ENCODE measurements at regions not wholly inside any gene's neighbourhood (a gene's known extent, or its start where the extent isn't known, plus 50 kb on each side); places are given as distances from the start of the nearest gene placed in this dataset.

GRCh38 chr10:81725851-81726250 lies 149.1 kb upstream of the NRG3 start:
- no peak overlapping the region for H3K23ac ChIP-seq (ENCODE audit: low read length)
- H3K79me1 ChIP-seq (ENCODE audit: low read length), result no peaks in the 10 kb centered on the region
- H4K91ac ChIP-seq (ENCODE audit: low read depth, low read length), result no peak overlapping the region
- H3K27me3 ChIP-seq (ENCODE audit: insufficient read depth, low read length), result no peaks in the 10 kb centered on the region
- H2BK12ac ChIP-seq (ENCODE audit: low read length), result no peak overlapping the region
- WGBS (ENCODE audit: extremely low coverage, insufficient coverage, insufficient read length), result no CpG with 5 or more reads among the region's 1 CpG
- no peak overlapping the region for H3K18ac ChIP-seq (ENCODE audit: low read length)
- H2AK5ac ChIP-seq (ENCODE audit: low read length), result no peak overlapping the region
- H4K8ac ChIP-seq (ENCODE audit: low read depth, low read length), result no peak overlapping the region
- no peak overlapping the region for H3K14ac ChIP-seq (ENCODE audit: low read length)
- no peaks in the 10 kb centered on the region for H3K4me1 ChIP-seq (ENCODE audit: control insufficient read depth in 1 of 2, insufficient read depth in 2 of 2, low read length in 2 of 2)
- no peak overlapping the region for H2AFZ ChIP-seq (ENCODE audit: insufficient read depth, low read length, poor library complexity)
- H3K27ac ChIP-seq (ENCODE audit: low read depth, low read length), result no peak overlapping the region
- no peak overlapping the region for H2BK5ac ChIP-seq (ENCODE audit: low read depth, low read length, poor library complexity)
- H2BK120ac ChIP-seq (ENCODE audit: insufficient read depth, low read length, poor library complexity), result no peak overlapping the region
- no peak overlapping the region for H3K4ac ChIP-seq (ENCODE audit: low read depth, low read length)
- H3K4me2 ChIP-seq (ENCODE audit: low read length), result no peak overlapping the region
- H3K4me3 ChIP-seq (ENCODE audit: low read depth, low read length), result no peak overlapping the region
- H3K9me3 ChIP-seq (ENCODE audit: insufficient read depth, low read depth, low read length), result no peaks in the 10 kb centered on the region
- no peak overlapping the region for H3K9ac ChIP-seq (ENCODE audit: low read length)
- H4K12ac ChIP-seq (ENCODE audit: low read depth, low read length), result no peak overlapping the region
- DNase-seq, result no peak
- no peaks in the 10 kb centered on the region for H3K79me2 ChIP-seq (ENCODE audit: control insufficient read depth, insufficient read depth, low read length, poor library complexity)
- no peaks in the 10 kb centered on the region for H3K36me3 ChIP-seq (ENCODE audit: control insufficient read depth in 1 of 2, insufficient read depth in 2 of 2, low read length in 2 of 2)

DNA sequence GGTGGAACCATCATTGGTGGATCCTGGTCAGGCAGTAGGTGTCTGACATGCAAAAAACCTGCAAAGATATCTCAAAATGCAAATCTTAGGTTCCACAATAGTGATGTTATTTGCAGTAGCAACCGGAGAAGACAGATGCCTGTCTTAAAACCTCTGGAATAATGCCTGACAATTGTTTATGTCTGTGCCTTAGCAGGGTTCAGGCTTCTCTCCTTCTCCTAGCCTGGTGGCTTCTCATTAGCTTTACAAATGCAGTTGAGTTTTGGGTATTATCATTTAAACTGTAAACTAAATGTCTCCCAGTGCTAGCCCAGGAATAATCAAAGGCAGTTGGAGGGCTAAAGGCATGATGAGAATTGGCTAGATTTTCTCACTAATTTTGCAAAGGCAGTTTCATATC lies 146.3 kb upstream of the NRG3 start:
- H2AFZ ChIP-seq (ENCODE audit: insufficient read depth, low read length, poor library complexity), result no peak overlapping the region
- no CpG with 5 or more reads among the region's 1 CpG for WGBS (ENCODE audit: extremely low coverage, insufficient coverage, insufficient read length)

DNA sequence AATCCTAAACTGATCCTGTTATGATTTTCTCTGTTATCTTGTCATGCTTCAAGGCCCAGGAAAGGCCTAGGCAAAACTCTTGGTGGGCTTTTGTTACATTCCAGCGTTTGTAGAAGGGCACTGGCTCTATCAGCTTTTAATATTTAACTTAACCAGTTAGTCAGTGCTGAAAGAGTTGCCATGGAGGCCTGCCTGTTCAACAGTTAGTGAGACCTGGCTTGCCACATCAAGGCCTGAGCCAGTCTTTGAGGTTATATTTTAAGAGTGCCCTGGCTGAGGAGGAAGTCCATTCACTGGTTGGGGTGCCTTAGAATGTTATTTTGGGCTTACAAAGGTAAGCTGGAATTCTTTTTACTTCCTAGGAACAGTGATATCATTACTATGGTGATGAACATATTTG lies 144.1 kb upstream of the NRG3 start:
- no peak for DNase-seq
- Histone ChIP-seq H3K4ac (ENCODE audit: low read depth, low read length) (no peak overlapping the region), H3K14ac (ENCODE audit: low read length) (no peak overlapping the region), H3K27ac (ENCODE audit: low read depth, low read length) (no peak overlapping the region), H4K12ac (ENCODE audit: low read depth, low read length) (no peak overlapping the region), H4K91ac (ENCODE audit: low read depth, low read length) (no peak overlapping the region), H3K4me2 (ENCODE audit: low read length) (no peak overlapping the region), H4K8ac (ENCODE audit: low read depth, low read length) (no peak overlapping the region), H2BK5ac (ENCODE audit: low read depth, low read length, poor library complexity) (no peak overlapping the region), H3K9ac (ENCODE audit: low read length) (no peak overlapping the region), H3K23ac (ENCODE audit: low read length) (no peak overlapping the region), H3K27me3 (ENCODE audit: insufficient read depth, low read length) (no peaks in the 10 kb centered on the region), H3K4me1 (ENCODE audit: control insufficient read depth in 1 of 2, insufficient read depth in 2 of 2, low read length in 2 of 2) (no peaks in the 10 kb centered on the region), H3K9me3 (ENCODE audit: insufficient read depth, low read depth, low read length) (peaks cover 6% of the 10 kb centered on the region), H2BK12ac (ENCODE audit: low read length) (no peak overlapping the region), H2AK5ac (ENCODE audit: low read length) (no peak overlapping the region), H2AFZ (ENCODE audit: insufficient read depth, low read length, poor library complexity) (no peak overlapping the region), H3K18ac (ENCODE audit: low read length) (no peak overlapping the region), H3K79me2 (ENCODE audit: control insufficient read depth, insufficient read depth, low read length, poor library complexity) (no peaks in the 10 kb centered on the region), H2BK120ac (ENCODE audit: insufficient read depth, low read length, poor library complexity) (no peak overlapping the region), H3K4me3 (ENCODE audit: low read depth, low read length) (no peak overlapping the region), H3K79me1 (ENCODE audit: low read length) (no peaks in the 10 kb centered on the region), H3K36me3 (ENCODE audit: control insufficient read depth in 1 of 2, insufficient read depth in 2 of 2, low read length in 2 of 2) (no peaks in the 10 kb centered on the region)
- WGBS (ENCODE audit: extremely low coverage, insufficient coverage, insufficient read length), result no CpG with 5 or more reads among the region's 1 CpG

More for the DNA sequence above, 146.3 kb upstream of the NRG3 start:
- Histone ChIP-seq H3K9me3 (ENCODE audit: insufficient read depth, low read depth, low read length) (peaks cover 2% of the 10 kb centered on the region), H3K36me3 (ENCODE audit: control insufficient read depth in 1 of 2, insufficient read depth in 2 of 2, low read length in 2 of 2) (no peaks in the 10 kb centered on the region), H3K4me3 (ENCODE audit: low read depth, low read length) (no peak overlapping the region), H3K4ac (ENCODE audit: low read depth, low read length) (no peak overlapping the region), H3K23ac (ENCODE audit: low read length) (no peak overlapping the region), H3K79me1 (ENCODE audit: low read length) (no peaks in the 10 kb centered on the region), H3K27ac (ENCODE audit: low read depth, low read length) (no peak overlapping the region), H4K12ac (ENCODE audit: low read depth, low read length) (no peak overlapping the region), H4K91ac (ENCODE audit: low read depth, low read length) (no peak overlapping the region), H3K14ac (ENCODE audit: low read length) (no peak overlapping the region), H3K4me2 (ENCODE audit: low read length) (no peak overlapping the region), H3K27me3 (ENCODE audit: insufficient read depth, low read length) (no peaks in the 10 kb centered on the region), H2BK12ac (ENCODE audit: low read length) (no peak overlapping the region), H2BK5ac (ENCODE audit: low read depth, low read length, poor library complexity) (no peak overlapping the region), H3K4me1 (ENCODE audit: control insufficient read depth in 1 of 2, insufficient read depth in 2 of 2, low read length in 2 of 2) (no peaks in the 10 kb centered on the region), H2BK120ac (ENCODE audit: insufficient read depth, low read length, poor library complexity) (no peak overlapping the region), H4K8ac (ENCODE audit: low read depth, low read length) (no peak overlapping the region), H2AK5ac (ENCODE audit: low read length) (no peak overlapping the region), H3K79me2 (ENCODE audit: control insufficient read depth, insufficient read depth, low read length, poor library complexity) (no peaks in the 10 kb centered on the region), H3K18ac (ENCODE audit: low read length) (no peak overlapping the region), H3K9ac (ENCODE audit: low read length) (no peak overlapping the region)
- no peak for DNase-seq

GRCh38 chr10:81733542-81733941 lies 141.5 kb upstream of the NRG3 start:
- Histone ChIP-seq H3K4me2 (ENCODE audit: low read length) (no peak overlapping the region), H3K4ac (ENCODE audit: low read depth, low read length) (no peak overlapping the region), H3K9ac (ENCODE audit: low read length) (no peak overlapping the region), H3K79me1 (ENCODE audit: low read length) (no peaks in the 10 kb centered on the region), H4K91ac (ENCODE audit: low read depth, low read length) (no peak overlapping the region), H3K4me1 (ENCODE audit: control insufficient read depth in 1 of 2, insufficient read depth in 2 of 2, low read length in 2 of 2) (no peaks in the 10 kb centered on the region), H3K79me2 (ENCODE audit: control insufficient read depth, insufficient read depth, low read length, poor library complexity) (no peaks in the 10 kb centered on the region), H2AK5ac (ENCODE audit: low read length) (no peak overlapping the region), H3K23ac (ENCODE audit: low read length) (no peak overlapping the region), H3K27me3 (ENCODE audit: insufficient read depth, low read length) (no peaks in the 10 kb centered on the region), H2AFZ (ENCODE audit: insufficient read depth, low read length, poor library complexity) (no peak overlapping the region), H4K12ac (ENCODE audit: low read depth, low read length) (no peak overlapping the region), H3K4me3 (ENCODE audit: low read depth, low read length) (no peak overlapping the region), H2BK12ac (ENCODE audit: low read length) (no peak overlapping the region), H3K27ac (ENCODE audit: low read depth, low read length) (no peak overlapping the region), H2BK120ac (ENCODE audit: insufficient read depth, low read length, poor library complexity) (no peak overlapping the region), H2BK5ac (ENCODE audit: low read depth, low read length, poor library complexity) (no peak overlapping the region), H3K18ac (ENCODE audit: low read length) (no peak overlapping the region), H4K8ac (ENCODE audit: low read depth, low read length) (no peak overlapping the region), H3K36me3 (ENCODE audit: control insufficient read depth in 1 of 2, insufficient read depth in 2 of 2, low read length in 2 of 2) (no peaks in the 10 kb centered on the region), H3K14ac (ENCODE audit: low read length) (no peak overlapping the region), H3K9me3 (ENCODE audit: insufficient read depth, low read depth, low read length) (peaks cover 6% of the 10 kb centered on the region)
- no CpG with 5 or more reads among the region's 1 CpG for WGBS (ENCODE audit: extremely low coverage, insufficient coverage, insufficient read length)
- DNase-seq, result no peak

All from trophoblast cell (in vitro differentiated cells and primary cell).